Fibroblast of skin of abdomen (primary cell): ENCODE measurements at regions not wholly inside any gene's neighbourhood (a gene's known extent, or its start where the extent isn't known, plus 50 kb on each side); places are given as distances from the start of the nearest gene placed in this dataset.
"Not testable (repeated sequence)": the region's sequence is repeated elsewhere in the genome, so short reads cannot be mapped to it uniquely, and the experiment has no call there.

ENCODE experiments used
- DNase-seq: peaks from one replicate; pipeline ENCODE4 v3.0.0-alpha.2; 2013

DNA sequence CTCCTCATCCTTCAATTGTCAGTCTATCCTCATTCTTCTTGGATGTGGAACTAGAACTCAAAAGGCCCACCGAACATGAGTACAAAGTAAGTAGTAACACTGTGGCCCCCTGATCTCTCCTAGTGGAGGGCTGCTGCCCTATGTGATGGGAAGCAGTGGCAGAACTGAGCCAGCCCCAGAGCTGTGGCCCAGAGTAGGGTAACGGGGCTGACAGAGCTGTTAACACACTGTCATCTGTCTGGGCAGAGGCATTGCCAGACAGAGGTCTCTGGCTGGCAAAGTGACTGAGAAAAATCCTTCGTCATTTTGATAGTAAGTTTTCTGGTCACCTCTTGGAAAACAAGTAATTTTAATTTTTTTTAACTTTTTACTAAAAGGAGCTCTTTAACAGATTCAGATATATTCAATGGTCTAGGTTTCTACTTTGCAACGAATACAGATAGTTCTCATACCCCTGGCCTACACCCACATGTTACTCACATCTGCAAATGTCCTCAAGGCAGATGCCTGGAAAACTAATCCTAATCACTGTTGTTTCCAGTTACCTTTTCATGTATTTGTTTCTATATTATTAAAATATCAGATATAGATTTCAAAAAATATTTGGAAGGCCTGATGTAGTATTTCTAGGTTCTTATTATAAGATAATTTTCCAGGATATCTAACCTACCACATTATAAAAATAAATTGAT, 588.7 kb downstream of the CPS1 start:
- DNase-seq = no peak

DNA sequence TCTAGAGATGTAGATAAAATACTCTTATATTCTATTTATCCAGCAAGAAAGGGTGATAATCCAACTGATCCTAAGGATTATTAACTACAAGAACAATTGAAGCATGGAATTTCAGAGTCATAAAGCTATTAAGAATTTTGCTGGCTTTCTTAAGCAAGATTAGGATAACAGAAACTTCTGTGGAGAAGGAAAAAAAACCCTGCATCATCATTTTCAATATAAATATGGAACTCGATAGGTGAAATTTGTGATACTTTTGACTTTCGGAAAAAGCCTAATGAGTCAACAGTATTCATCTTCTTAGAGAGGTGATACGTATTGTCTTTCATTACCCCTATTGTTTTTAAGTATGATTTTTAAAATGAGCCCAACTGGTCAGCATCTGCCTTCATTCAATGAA, 593.3 kb downstream of the CPS1 start:
- no peak for DNase-seq

GRCh38 chr2:211157211-211157610, 600.8 kb downstream of the CPS1 start:
- DNase-seq = no peak

DNA sequence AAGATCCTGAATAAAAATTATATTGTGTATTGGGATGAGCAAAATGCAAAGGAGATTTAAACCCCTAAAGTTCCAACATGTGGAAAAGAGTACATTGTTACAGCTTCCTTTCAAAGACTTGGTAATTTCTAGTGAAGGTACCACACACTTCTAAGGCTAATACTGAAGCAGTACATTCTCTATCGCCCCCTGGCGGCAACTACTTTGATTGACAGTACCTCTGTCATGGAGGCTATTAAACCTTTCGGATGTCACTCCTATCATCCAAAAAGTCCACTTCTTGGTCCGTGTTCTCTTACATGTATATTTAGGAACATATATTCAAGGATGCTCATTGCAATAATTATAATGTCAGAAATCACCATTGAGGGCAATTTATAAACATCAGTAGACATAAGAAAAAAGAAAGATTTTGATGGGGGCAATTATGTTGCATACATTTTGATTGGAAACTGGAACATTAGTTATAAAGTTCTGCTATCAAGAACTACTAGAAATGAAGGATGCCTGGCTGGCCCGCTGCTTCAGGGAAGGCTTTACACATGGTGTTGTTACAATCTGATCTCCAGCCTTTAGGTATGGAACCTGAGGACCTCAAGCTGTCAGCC, 601.6 kb downstream of the CPS1 start:
- DNase-seq = peak; percentile 49

GRCh38 chr2:211159972-211160371, 603.6 kb downstream of the CPS1 start:
- DNase-seq = no peak

DNA sequence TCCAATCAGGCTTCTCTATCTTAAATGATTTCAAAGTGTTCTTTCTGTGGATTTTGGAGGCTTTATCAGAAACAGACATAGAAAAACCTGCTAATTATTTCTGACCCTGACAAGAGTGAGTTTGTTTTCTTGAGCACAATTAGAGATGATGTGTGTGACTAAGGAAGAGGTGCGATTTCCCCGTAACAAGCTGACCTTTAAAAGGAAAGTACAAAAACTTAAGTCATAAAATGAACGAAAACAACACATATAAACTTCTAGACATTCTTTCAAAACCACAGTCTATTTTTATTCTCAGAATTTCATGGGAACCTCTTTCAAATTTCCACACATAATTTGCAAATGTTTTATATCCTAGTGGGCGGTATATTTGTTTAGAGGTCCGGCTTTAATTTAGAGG, 604.8 kb downstream of the CPS1 start:
- DNase-seq = no peak

GRCh38 chr2:211162911-211163310, 606.5 kb downstream of the CPS1 start:
- no peak for DNase-seq

DNA sequence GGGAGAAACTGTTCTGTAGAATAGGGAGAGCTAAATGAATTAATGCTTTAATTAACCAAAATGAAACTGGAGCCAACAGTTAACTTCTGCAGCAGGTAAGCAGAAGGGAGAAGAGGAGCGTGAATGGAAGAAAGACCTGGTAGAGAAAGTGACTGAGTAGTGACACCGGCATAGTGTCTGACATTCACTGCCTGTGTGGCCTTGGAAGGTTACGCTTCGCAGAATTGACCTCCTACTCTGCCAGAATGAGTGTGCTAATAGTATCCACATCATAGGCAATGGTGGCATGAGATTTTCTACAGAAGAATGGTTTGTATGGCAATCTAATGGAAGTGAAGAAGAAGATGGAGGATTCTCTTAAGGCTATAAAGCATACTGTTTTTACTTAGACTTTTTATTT, 614.4 kb downstream of the CPS1 start:
- DNase-seq = no peak

- no peak for DNase-seq
Measured at GRCh38 chr2:211174021-211174420, 617.6 kb downstream of the CPS1 start.

DNA sequence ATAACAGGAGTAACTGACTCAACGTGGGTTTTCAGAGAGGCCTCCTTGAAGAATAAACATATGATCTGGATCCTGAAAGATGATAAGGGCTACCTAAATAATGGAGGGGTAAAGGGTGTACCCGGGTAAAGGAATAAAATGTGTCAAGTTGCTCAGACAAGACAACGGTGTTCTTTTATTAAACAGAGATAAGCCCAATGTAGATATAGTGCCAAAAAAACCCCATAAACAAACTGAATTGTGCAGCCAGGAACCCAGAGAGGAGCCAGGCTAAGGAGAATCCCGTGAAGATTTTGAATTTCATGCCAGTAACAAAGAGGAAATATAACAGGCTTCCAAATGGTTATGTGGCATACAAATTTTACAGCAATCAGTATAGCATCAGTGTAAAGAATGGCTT, 618.2 kb downstream of the CPS1 start:
- DNase-seq = no peak

GRCh38 chr2:211175956-211176355, 619.6 kb downstream of the CPS1 start:
- no peak for DNase-seq

DNA sequence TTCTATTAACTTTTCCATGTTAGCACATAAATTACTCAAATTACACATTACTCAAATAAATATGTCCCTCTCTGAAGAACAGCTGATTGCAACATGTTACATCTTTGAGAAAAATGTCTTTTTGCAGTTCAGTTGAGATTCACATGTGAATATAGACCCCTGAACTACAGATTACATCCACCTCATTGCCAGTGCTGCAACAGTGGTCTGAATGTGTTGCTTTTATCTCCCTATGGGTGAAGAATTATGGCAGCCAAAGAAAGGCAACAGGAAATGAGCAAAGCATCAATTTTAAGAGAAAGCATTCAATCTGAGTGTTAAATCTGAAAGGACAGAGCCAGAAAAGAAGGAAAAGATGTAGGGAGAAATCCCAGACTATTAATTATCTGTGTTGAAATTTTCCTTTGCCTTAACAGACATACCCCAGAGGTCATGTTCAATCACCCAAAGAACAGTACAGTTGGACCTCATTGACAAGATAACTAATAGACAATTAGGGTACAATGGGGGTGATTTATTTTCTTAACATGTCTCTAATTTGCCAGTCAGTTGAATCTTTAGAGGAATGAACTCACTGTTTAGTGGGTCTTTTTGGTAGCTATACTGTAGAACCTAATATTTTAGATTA, 620.2 kb downstream of the CPS1 start:
- no peak for DNase-seq

DNA sequence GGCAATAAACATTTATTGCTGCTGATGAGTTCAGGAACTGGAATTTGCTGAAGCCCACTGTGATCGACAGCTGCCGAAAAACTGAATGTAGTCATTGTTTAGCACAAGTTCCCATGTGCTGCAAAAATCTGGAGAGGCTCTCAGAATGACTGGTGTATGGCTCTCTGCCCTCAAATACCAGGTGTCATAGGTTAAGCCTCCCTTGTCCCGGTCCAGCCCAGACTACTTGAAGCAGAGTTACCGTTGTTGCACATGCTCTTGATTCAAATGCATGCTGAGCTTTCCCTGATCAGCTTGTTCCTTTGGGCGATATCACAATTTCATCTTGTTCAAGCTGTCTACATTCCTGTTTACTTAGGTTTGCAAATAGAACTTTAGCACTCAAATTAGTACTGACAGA, 625.2 kb downstream of the CPS1 start:
- no peak for DNase-seq

GRCh38 chr2:211187602-211188001, 631.2 kb downstream of the CPS1 start:
- DNase-seq = no peak

DNA sequence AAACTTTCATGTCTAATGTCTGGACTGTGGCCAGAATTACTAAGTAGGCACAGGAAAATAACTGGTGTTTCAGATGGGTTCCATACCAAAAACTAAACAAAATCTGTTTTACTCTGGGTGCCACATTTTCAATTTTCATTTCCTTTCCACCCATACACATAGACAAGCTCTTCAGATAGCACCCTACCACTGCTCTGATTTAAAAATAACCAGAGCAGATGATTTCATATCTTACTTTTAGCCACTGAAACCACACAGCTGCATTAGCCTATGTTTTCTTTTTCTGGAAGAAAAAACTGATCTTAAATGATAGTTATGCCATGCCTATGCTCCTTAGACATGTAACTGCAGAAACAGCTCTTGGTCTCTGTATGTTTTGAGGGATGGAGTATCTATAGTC, 647.6 kb downstream of the CPS1 start:
- DNase-seq = no peak

GRCh38 chr2:211204456-211204855, 648.1 kb downstream of the CPS1 start:
- DNase-seq = no peak

- no peak for DNase-seq
Measured at GRCh38 chr2:211204902-211205301, 648.5 kb downstream of the CPS1 start.

DNA sequence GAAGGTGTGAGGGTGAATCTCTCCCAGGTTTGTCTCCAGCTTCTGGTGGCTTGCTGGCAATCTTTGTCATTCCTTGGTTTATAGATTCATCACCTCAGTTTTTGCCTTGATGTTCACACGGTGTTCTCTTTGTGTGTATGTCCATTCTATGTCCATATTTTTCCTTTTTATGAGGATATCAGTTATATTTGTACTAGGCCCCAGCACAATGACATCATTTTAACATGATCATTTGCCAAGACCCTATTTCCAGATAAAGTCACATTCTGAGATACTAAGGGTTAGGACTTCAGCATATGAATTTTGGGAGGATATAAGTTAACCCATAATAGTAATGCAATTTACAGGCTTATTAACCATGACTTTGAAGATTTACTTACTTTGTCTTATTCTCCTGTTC, 649.0 kb downstream of the CPS1 start:
- DNase-seq = no peak

DNA sequence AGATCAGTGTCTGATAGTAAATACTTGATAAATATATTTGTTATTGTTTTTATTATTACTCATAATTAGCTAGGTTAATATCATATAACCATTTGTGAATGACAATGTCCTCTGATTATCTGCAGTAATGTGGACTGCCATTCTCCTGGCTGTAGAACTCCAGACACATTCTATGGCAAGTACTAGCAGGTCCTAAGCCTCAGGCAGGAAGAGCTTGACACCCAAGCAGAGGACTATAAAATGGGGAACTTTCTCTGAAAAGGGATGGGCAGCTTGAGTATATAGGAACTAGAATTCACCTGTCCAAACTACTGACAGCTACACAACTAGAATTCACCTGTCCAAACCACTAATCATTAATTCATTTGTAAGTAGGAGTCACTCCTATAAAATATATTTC, 649.4 kb downstream of the CPS1 start:
- no peak for DNase-seq

GRCh38 chr2:211216221-211216620, 659.8 kb downstream of the CPS1 start:
- no peak for DNase-seq

DNA sequence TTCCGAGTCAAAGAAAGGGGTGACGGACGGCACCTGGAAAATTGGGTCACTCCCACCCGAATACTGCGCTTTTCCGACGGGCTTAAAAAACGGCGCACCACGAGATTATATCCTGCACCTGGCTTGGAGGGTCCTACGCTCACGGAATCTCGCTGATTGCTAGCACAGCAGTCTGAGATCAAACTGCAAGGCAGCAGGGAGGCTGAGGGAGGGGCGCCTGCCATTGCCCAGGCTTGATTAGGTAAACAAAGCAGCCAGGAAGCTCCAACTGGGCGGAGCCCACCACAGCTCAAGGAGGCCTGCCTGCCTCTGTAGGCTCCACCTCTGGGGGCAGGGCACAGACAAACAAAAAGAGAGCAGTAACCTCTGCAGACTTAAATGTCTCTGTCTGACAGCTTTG, 663.1 kb downstream of the CPS1 start:
- DNase-seq = not testable (repeated sequence)

- no peak for DNase-seq
Measured at GRCh38 chr2:211225784-211226183, 669.4 kb downstream of the CPS1 start.

GRCh38 chr2:211228559-211228958, 672.2 kb downstream of the CPS1 start:
- no peak for DNase-seq

GRCh38 chr2:211237586-211238275, 681.3 kb downstream of the CPS1 start:
- no peak for DNase-seq
